ENCODE measurements at regions not wholly inside any gene's neighbourhood (a gene's known extent, or its start where the extent isn't known, plus 50 kb on each side); places are given as distances from the start of the nearest gene placed in this dataset.

GRCh38 chr7:86155623-86156022 lies 488.1 kb upstream of the GRM3 start:
- Histone ChIP-seq H3K79me2 (ENCODE audit: control insufficient read depth, insufficient read depth, low read length, poor library complexity) (no peaks in the 10 kb centered on the region), H2BK5ac (ENCODE audit: low read depth, low read length, poor library complexity) (no peak overlapping the region), H4K91ac (ENCODE audit: low read depth, low read length) (no peak overlapping the region), H3K4me1 (ENCODE audit: control insufficient read depth in 1 of 2, insufficient read depth in 2 of 2, low read length in 2 of 2) (no peaks in the 10 kb centered on the region), H3K9ac (ENCODE audit: low read length) (no peak overlapping the region), H3K4me3 (ENCODE audit: low read depth, low read length) (no peak overlapping the region), H2BK12ac (ENCODE audit: low read length) (no peak overlapping the region), H3K27me3 (ENCODE audit: insufficient read depth, low read length) (no peaks in the 10 kb centered on the region), H3K9me3 (ENCODE audit: insufficient read depth, low read depth, low read length) (no peaks in the 10 kb centered on the region), H2BK120ac (ENCODE audit: insufficient read depth, low read length, poor library complexity) (no peak overlapping the region), H3K36me3 (ENCODE audit: control insufficient read depth in 1 of 2, insufficient read depth in 2 of 2, low read length in 2 of 2) (no peaks in the 10 kb centered on the region), H3K4me2 (ENCODE audit: low read length) (no peak overlapping the region), H3K23ac (ENCODE audit: low read length) (no peak overlapping the region), H2AK5ac (ENCODE audit: low read length) (no peak overlapping the region), H4K12ac (ENCODE audit: low read depth, low read length) (no peak overlapping the region), H3K79me1 (ENCODE audit: low read length) (no peaks in the 10 kb centered on the region), H3K18ac (ENCODE audit: low read length) (no peak overlapping the region), H3K14ac (ENCODE audit: low read length) (no peak overlapping the region), H3K27ac (ENCODE audit: low read depth, low read length) (no peak overlapping the region), H4K8ac (ENCODE audit: low read depth, low read length) (no peak overlapping the region), H2AFZ (ENCODE audit: insufficient read depth, low read length, poor library complexity) (no peak overlapping the region), H3K4ac (ENCODE audit: low read depth, low read length) (no peak overlapping the region)
- no peak for DNase-seq
- no CpG with 5 or more reads among the region's 2 CpGs for WGBS (ENCODE audit: extremely low coverage, insufficient coverage, insufficient read length)

- Histone ChIP-seq H3K79me1 (ENCODE audit: low read length) (no peaks in the 10 kb centered on the region), H3K4me1 (ENCODE audit: control insufficient read depth in 1 of 2, insufficient read depth in 2 of 2, low read length in 2 of 2) (no peaks in the 10 kb centered on the region), H3K27me3 (ENCODE audit: insufficient read depth, low read length) (no peaks in the 10 kb centered on the region), H3K23ac (ENCODE audit: low read length) (no peak overlapping the region), H4K91ac (ENCODE audit: low read depth, low read length) (no peak overlapping the region), H3K9ac (ENCODE audit: low read length) (no peak overlapping the region), H2BK120ac (ENCODE audit: insufficient read depth, low read length, poor library complexity) (no peak overlapping the region), H3K27ac (ENCODE audit: low read depth, low read length) (no peak overlapping the region), H3K79me2 (ENCODE audit: control insufficient read depth, insufficient read depth, low read length, poor library complexity) (no peaks in the 10 kb centered on the region), H3K4me3 (ENCODE audit: low read depth, low read length) (no peak overlapping the region), H2BK5ac (ENCODE audit: low read depth, low read length, poor library complexity) (no peak overlapping the region), H3K4me2 (ENCODE audit: low read length) (no peak overlapping the region), H3K14ac (ENCODE audit: low read length) (no peak overlapping the region), H2AFZ (ENCODE audit: insufficient read depth, low read length, poor library complexity) (no peak overlapping the region), H3K18ac (ENCODE audit: low read length) (no peak overlapping the region), H4K12ac (ENCODE audit: low read depth, low read length) (no peak overlapping the region), H3K9me3 (ENCODE audit: insufficient read depth, low read depth, low read length) (no peaks in the 10 kb centered on the region), H3K36me3 (ENCODE audit: control insufficient read depth in 1 of 2, insufficient read depth in 2 of 2, low read length in 2 of 2) (no peaks in the 10 kb centered on the region), H4K8ac (ENCODE audit: low read depth, low read length) (no peak overlapping the region), H2AK5ac (ENCODE audit: low read length) (no peak overlapping the region), H2BK12ac (ENCODE audit: low read length) (no peak overlapping the region), H3K4ac (ENCODE audit: low read depth, low read length) (no peak overlapping the region)
- no peak for DNase-seq
- no CpG with 5 or more reads among the region's 2 CpGs for WGBS (ENCODE audit: extremely low coverage, insufficient coverage, insufficient read length)
Measured at GRCh38 chr7:86152926-86153325, 490.8 kb upstream of the GRM3 start.

- Histone ChIP-seq H3K27ac (ENCODE audit: low read depth, low read length) (no peak overlapping the region), H3K14ac (ENCODE audit: low read length) (no peak overlapping the region), H3K18ac (ENCODE audit: low read length) (no peak overlapping the region), H3K79me2 (ENCODE audit: control insufficient read depth, insufficient read depth, low read length, poor library complexity) (no peaks in the 10 kb centered on the region), H3K27me3 (ENCODE audit: insufficient read depth, low read length) (no peaks in the 10 kb centered on the region), H4K91ac (ENCODE audit: low read depth, low read length) (no peak overlapping the region), H3K4me2 (ENCODE audit: low read length) (no peak overlapping the region), H2BK120ac (ENCODE audit: insufficient read depth, low read length, poor library complexity) (no peak overlapping the region), H4K8ac (ENCODE audit: low read depth, low read length) (no peak overlapping the region), H3K4me1 (ENCODE audit: control insufficient read depth in 1 of 2, insufficient read depth in 2 of 2, low read length in 2 of 2) (no peaks in the 10 kb centered on the region), H2AFZ (ENCODE audit: insufficient read depth, low read length, poor library complexity) (no peak overlapping the region), H2AK5ac (ENCODE audit: low read length) (no peak overlapping the region), H3K9ac (ENCODE audit: low read length) (no peak overlapping the region), H4K12ac (ENCODE audit: low read depth, low read length) (no peak overlapping the region), H3K36me3 (ENCODE audit: control insufficient read depth in 1 of 2, insufficient read depth in 2 of 2, low read length in 2 of 2) (no peaks in the 10 kb centered on the region), H3K79me1 (ENCODE audit: low read length) (no peaks in the 10 kb centered on the region), H2BK12ac (ENCODE audit: low read length) (no peak overlapping the region), H2BK5ac (ENCODE audit: low read depth, low read length, poor library complexity) (no peak overlapping the region), H3K4me3 (ENCODE audit: low read depth, low read length) (no peak overlapping the region), H3K9me3 (ENCODE audit: insufficient read depth, low read depth, low read length) (no peaks in the 10 kb centered on the region), H3K4ac (ENCODE audit: low read depth, low read length) (no peak overlapping the region), H3K23ac (ENCODE audit: low read length) (no peak overlapping the region)
- WGBS (ENCODE audit: extremely low coverage, insufficient coverage, insufficient read length) = no CpG with 5 or more reads among the region's 4 CpGs
- DNase-seq = no peak
Measured at GRCh38 chr7:86149024-86149665, 494.6 kb upstream of the GRM3 start.

- no peaks in the 10 kb centered on the region for H3K79me2 ChIP-seq (ENCODE audit: control insufficient read depth, insufficient read depth, low read length, poor library complexity)
- H3K4ac ChIP-seq (ENCODE audit: low read depth, low read length) = no peak overlapping the region
- H3K36me3 ChIP-seq (ENCODE audit: control insufficient read depth in 1 of 2, insufficient read depth in 2 of 2, low read length in 2 of 2) = no peaks in the 10 kb centered on the region
- no peaks in the 10 kb centered on the region for H3K4me1 ChIP-seq (ENCODE audit: control insufficient read depth in 1 of 2, insufficient read depth in 2 of 2, low read length in 2 of 2)
- H3K9ac ChIP-seq (ENCODE audit: low read length) = no peak overlapping the region
- H4K8ac ChIP-seq (ENCODE audit: low read depth, low read length) = no peak overlapping the region
- no peak overlapping the region for H2AK5ac ChIP-seq (ENCODE audit: low read length)
- no peak overlapping the region for H3K4me2 ChIP-seq (ENCODE audit: low read length)
- no peak overlapping the region for H3K27ac ChIP-seq (ENCODE audit: low read depth, low read length)
- no peak for DNase-seq
- H3K9me3 ChIP-seq (ENCODE audit: insufficient read depth, low read depth, low read length) = no peaks in the 10 kb centered on the region
- H2BK12ac ChIP-seq (ENCODE audit: low read length) = no peak overlapping the region
- no peak overlapping the region for H4K12ac ChIP-seq (ENCODE audit: low read depth, low read length)
- H3K14ac ChIP-seq (ENCODE audit: low read length) = no peak overlapping the region
- H4K91ac ChIP-seq (ENCODE audit: low read depth, low read length) = no peak overlapping the region
- no peak overlapping the region for H2BK120ac ChIP-seq (ENCODE audit: insufficient read depth, low read length, poor library complexity)
- H3K18ac ChIP-seq (ENCODE audit: low read length) = no peak overlapping the region
- no peak overlapping the region for H3K23ac ChIP-seq (ENCODE audit: low read length)
- H2BK5ac ChIP-seq (ENCODE audit: low read depth, low read length, poor library complexity) = no peak overlapping the region
- H3K4me3 ChIP-seq (ENCODE audit: low read depth, low read length) = no peak overlapping the region
- no CpG with 5 or more reads among the region's 2 CpGs for WGBS (ENCODE audit: extremely low coverage, insufficient coverage, insufficient read length)
- H3K27me3 ChIP-seq (ENCODE audit: insufficient read depth, low read length) = no peaks in the 10 kb centered on the region
- no peaks in the 10 kb centered on the region for H3K79me1 ChIP-seq (ENCODE audit: low read length)
- H2AFZ ChIP-seq (ENCODE audit: insufficient read depth, low read length, poor library complexity) = no peak overlapping the region
Measured at GRCh38 chr7:86148501-86148900, 495.2 kb upstream of the GRM3 start.

Data from trophoblast cell (in vitro differentiated cells and primary cell).